GM21529 (cell line): ENCODE measurements at regions not wholly inside any gene's neighbourhood (a gene's known extent, or its start where the extent isn't known, plus 50 kb on each side); places are given as distances from the start of the nearest gene placed in this dataset.
"Not testable (repeated sequence)": the region's sequence is repeated elsewhere in the genome, so short reads cannot be mapped to it uniquely, and the experiment has no call there.

ENCODE experiments used
- ATAC-seq: cut with Tn5 transposase; IDR thresholded peaks from one replicate; pipeline ENCODE4 v1.9.1; 2021; ENCODE audit not compliant: unreplicated experiment

GRCh38 chr12:78331753-78332152, 501.1 kb downstream of the NAV3 start:
- ATAC-seq: no peak

- ATAC-seq: no peak
Observed at GRCh38 chr12:78338054-78338785, 507.5 kb downstream of the NAV3 start.

GRCh38 chr12:78340406-78340805, 509.7 kb downstream of the NAV3 start:
- ATAC-seq: no peak

- ATAC-seq: no peak
Observed at GRCh38 chr12:78343657-78344056, 513.0 kb downstream of the NAV3 start.

DNA sequence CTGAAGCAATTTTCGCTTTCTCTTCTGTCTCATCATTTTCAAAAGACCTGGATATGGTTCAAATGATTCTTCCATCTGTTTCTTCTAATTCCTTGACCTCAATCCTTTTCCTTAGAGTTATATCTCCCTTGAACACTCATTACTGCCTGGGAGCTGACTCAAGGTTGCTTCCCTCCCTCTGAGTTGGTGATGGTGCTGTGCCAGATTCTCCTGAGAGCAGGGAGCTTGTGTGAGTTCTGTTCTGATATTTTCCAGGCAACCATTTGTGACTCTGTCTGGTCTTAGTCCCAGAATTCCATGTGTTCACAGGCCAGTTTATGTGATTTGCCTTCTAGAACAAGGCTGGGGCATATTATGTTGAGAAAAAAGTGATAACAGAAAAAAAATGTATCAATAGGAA, 505.1 kb upstream of the SYT1 start:
- ATAC-seq: no peak

DNA sequence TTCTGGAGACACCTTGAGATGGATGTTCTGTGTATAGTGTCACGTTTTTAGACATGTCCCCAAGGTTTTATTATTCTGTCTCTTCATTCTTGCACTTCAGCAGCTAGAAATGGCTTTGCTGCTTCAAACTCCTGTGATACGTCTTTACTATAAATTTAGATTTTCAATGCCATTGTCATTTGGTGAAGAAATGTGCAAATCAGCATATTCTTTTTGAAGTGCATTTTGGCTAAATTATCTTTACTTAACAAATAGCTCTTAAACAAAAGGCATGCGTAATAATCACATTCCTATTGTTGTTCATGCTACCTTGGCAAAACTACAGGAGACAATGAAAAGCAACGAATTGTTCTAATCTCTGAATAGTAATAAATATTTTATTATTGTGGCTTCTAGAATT, 502.9 kb upstream of the SYT1 start:
- ATAC-seq: no peak

GRCh38 chr12:78371284-78371683, 493.3 kb upstream of the SYT1 start:
- no peak for ATAC-seq

DNA sequence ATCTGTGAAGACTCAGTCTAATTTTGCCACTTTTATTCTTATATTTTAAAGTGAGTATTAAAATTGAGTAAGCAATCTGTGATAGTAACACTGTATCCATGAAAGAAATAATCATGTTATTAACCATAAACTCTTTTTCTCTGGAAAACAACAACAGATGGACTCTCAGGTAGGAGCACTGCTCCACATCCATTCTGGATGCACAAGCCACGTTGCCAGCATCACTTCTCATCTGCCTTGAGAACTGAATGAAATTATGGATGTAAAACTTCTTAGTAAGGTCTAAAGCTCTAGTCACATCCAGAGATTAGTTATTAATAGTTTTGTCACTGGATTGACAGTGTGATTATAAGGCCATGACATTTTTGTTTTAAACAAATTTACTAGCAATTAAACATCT, 489.1 kb upstream of the SYT1 start:
- ATAC-seq: no peak

GRCh38 chr12:78376257-78376656, 488.3 kb upstream of the SYT1 start:
- no peak for ATAC-seq

GRCh38 chr12:78379065-78379464, 485.5 kb upstream of the SYT1 start:
- ATAC-seq: not testable (repeated sequence)

GRCh38 chr12:78383414-78383813, 481.2 kb upstream of the SYT1 start:
- no peak for ATAC-seq

DNA sequence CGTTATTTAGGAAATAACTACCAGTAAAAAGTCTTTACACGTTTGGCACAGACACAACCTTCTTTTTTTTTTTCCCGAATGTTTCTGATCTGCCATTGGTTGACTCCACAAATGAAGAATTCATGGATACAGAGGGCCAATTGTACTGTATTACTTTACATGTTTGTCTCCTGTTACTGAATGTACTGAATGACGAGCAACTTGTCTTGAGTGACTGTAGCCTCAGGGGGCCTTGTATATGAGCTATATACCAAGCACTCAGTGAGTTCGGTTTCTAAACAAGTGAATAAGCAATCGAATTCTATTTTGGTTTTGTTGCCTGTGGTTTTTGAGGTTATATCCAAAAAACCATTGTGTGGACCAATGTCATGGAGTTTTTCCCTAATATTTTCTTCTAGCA, 480.0 kb upstream of the SYT1 start:
- no peak for ATAC-seq

- ATAC-seq: no peak
Observed at GRCh38 chr12:78385541-78385940, 479.0 kb upstream of the SYT1 start.

DNA sequence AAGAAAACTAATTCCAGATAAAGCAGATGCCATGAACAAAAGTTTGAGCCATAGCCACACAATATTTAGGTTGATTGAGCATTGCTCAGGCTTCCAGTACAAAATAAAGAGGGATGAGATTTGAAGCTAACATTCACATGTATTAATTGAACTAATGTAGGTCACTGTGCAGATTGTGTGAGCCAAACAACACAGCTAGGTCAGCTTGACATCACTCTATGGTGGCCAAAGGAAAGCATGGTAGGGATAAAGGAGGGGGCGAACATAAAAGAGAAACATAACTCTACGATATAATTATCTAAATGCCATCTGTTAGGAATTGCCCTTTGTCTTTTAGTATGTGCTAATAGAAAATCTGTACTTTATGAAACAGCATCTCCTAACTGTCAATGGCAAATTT, 477.7 kb upstream of the SYT1 start:
- ATAC-seq: no peak

GRCh38 chr12:78387721-78388120, 476.9 kb upstream of the SYT1 start:
- no peak for ATAC-seq

- no peak for ATAC-seq
Observed at GRCh38 chr12:78388461-78388860, 476.1 kb upstream of the SYT1 start.

DNA sequence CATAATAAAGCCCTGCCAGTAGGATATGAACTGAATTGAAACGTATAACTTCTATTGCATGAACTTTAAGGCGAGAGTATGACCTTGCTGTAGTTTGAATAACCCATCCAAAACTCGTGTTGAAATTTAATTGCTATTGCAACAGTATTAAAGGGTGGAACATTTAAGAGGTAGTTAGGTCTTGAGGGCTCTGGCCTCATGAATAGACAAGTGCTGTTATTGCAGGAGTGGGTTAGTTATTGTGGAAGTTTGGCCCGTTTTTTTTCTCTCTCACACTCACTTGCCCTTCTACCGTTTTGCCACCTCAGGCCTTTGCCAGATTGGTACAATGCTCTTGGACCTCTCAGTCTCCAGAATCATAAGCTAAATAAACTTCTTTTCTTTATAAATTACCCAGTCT, 473.7 kb upstream of the SYT1 start:
- ATAC-seq: no peak

DNA sequence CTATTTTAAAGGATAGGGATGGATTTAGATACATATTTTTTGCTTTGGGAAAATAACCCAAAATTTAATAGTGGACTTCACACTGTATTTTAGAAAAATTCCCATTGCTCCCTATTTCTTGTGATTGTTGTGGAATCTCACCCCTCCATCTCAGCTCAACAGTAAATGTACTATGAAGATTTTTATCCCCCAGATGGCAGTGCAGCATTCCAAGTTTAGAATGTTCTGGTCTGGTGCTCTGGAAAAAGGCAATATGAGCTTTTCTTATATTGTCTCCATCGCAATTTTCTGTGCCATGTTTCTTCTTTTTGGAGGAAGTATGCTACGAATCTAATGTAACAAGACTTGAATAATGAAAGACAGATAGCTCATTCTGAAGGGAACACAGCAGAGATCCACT, 471.7 kb upstream of the SYT1 start:
- no peak for ATAC-seq

DNA sequence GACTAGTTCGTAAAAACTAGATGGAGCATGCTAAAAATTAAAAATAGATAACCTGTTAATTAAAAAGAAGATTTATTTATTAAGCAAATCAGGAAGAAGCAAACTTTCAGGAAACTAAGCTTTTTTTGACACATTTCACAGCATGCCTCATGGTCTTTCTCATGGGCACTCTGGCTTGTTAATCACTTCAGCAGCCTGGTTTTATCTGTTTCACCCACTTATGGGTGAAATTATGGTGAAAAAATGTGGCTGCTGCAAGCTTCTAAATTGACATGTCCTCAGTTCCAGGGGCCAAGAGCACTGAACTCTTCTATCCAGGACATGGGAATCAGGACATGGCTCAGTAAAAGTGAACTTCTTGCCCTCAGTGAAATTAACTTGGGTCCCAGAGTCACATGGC, 468.6 kb upstream of the SYT1 start:
- no peak for ATAC-seq

- ATAC-seq: no peak
Observed at GRCh38 chr12:78396538-78396937, 468.0 kb upstream of the SYT1 start.

DNA sequence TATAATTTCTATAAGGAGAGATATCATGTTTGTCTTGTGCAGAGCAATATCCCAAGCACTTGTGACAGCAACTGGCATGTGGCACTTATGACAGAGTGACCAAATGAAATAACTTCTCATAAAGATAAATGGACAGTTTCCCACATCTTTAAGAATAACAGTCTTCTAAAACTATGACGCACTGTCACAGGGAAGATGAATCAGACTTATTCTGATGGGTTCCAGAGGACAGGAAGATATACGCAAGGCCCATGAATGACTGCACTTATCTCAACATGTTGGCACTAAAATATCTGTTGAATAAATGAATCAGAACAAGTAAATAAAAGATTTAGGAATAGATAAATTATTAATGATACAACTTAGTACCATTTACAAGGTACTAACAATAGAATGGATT, 465.8 kb upstream of the SYT1 start:
- ATAC-seq: no peak

DNA sequence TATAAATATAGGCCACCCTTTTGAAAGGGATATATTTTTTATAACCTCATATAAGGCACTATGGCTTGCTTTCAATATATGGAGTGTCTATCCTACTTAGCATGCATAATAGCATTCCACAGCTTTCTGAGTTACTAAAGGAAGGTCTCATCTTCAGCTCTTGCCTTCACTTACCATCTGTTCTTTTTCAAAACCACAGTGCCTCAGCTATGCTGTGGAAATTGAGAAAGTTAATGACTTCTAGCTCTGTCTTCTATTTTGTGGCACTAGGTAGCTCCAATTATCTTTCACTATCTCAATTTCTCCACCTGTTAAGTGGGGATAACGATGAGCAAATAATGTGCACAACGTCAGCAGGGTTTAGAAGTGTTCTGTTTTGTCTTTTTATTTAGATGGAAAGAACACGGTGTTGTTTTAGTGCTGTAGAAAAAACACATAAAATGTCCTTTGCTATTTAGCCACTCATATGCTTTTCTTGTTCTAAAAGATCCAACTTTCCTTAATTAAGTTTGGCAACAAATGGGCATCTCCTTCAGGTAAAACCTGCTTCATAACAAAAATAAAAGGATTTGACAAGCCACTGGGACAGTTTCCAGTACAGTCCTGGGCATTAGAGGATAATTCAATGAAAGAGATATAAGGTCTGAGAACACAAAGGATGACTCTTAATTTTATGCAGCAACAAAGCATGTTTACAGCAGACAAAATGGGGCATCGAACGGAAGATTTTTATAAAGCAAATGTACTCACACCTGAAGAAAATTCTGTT, 462.0 kb upstream of the SYT1 start:
- ATAC-seq: no peak

- no peak for ATAC-seq
Observed at GRCh38 chr12:78403136-78403535, 461.4 kb upstream of the SYT1 start.
